Bronchial epithelial cell (primary cell): ENCODE measurements at regions not wholly inside any gene's neighbourhood (a gene's known extent, or its start where the extent isn't known, plus 50 kb on each side); places are given as distances from the start of the nearest gene placed in this dataset.

ENCODE experiments used
- DNase-seq: peaks from one replicate; pipeline ENCODE4 v3.0.0-alpha.2; 2010; ENCODE audit warnings: low read depth
- FAIRE-seq: peaks from 2 replicates; lab custom pipeline; 2011; peaks lifted over from hg19 to GRCh38; lab: Jason Lieb, UNC
- H3K27me3 ChIP-seq: 2 replicates; pipeline ENCODE4 v1.5.1; 2011; ENCODE audit warnings: low read length; ENCODE audit not compliant: control insufficient read depth, insufficient read depth
- H3K36me3 ChIP-seq: 2 replicates; pipeline ENCODE4 v1.5.1; 2011; ENCODE audit warnings: low read length; ENCODE audit not compliant: control insufficient read depth, insufficient read depth
- H3K4me3 ChIP-seq: 2 replicates; pipeline ENCODE4 v1.5.1; 2011; ENCODE audit warnings: mild to moderate bottlenecking, low read depth, low read length, control low read depth
- TF ChIP-seq, protein P1 (sequence below): IDR thresholded peaks from 2 replicates; pipeline ENCODE4 v1.5.1; 2011; ENCODE audit warnings: mild to moderate bottlenecking, moderate library complexity, low read length, control low read depth, inconsistent platforms; ENCODE audit not compliant: insufficient read depth, severe bottlenecking

DNA sequence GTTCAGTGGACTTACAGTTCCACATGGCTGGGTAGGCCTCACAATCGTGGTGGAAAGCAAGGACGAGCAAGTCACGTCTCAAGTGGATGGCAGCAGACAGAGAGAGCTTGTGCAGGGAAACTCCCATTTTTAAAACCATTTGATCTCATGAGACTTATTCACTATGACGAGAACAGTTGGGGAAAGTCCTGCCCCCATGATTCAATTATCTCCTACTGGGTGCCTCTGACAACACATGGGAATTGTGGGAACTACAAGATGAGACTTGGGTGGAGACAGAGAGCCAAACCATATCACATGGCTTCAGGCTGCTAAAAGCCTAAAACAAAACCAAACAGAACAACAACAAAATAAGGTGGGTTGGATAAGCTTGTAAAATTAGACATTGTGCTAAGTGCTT lies 194.4 kb upstream of the CPEB2 start:
- no peaks in the 10 kb centered on the region for H3K27me3 ChIP-seq
- no peak overlapping the region for H3K4me3 ChIP-seq
- DNase-seq (no peak), FAIRE-seq (peak; percentile 70)
- TF ChIP-seq, protein P1, sequence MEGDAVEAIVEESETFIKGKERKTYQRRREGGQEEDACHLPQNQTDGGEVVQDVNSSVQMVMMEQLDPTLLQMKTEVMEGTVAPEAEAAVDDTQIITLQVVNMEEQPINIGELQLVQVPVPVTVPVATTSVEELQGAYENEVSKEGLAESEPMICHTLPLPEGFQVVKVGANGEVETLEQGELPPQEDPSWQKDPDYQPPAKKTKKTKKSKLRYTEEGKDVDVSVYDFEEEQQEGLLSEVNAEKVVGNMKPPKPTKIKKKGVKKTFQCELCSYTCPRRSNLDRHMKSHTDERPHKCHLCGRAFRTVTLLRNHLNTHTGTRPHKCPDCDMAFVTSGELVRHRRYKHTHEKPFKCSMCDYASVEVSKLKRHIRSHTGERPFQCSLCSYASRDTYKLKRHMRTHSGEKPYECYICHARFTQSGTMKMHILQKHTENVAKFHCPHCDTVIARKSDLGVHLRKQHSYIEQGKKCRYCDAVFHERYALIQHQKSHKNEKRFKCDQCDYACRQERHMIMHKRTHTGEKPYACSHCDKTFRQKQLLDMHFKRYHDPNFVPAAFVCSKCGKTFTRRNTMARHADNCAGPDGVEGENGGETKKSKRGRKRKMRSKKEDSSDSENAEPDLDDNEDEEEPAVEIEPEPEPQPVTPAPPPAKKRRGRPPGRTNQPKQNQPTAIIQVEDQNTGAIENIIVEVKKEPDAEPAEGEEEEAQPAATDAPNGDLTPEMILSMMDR, result no peak
- H3K36me3 ChIP-seq, result no peaks in the 10 kb centered on the region

DNA sequence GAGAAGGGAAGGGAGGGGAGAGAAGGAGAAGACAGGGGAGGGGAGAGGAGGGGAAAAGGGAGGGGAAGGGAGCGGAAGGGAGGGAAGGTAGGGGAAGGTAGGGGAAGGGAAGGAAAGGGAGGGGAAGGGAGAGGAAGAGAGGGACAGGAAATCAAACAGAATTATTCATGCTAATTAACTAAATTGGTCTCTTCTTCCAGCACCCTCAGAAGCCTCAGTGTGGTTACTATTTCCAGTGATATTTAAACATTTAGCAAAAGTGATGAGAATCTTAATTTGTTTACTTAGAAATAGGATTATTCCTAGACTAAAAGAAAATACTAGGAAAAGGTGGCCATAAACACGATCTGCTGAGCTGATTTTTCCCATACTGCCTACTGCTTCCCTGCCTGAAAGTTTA lies 193.1 kb upstream of the CPEB2 start:
- DNase-seq, result no peak
- FAIRE-seq, result no peak
- no peaks in the 10 kb centered on the region for H3K27me3 ChIP-seq
- TF ChIP-seq, protein P1, result no peak
- no peak overlapping the region for H3K4me3 ChIP-seq
- H3K36me3 ChIP-seq, result no peaks in the 10 kb centered on the region

DNA sequence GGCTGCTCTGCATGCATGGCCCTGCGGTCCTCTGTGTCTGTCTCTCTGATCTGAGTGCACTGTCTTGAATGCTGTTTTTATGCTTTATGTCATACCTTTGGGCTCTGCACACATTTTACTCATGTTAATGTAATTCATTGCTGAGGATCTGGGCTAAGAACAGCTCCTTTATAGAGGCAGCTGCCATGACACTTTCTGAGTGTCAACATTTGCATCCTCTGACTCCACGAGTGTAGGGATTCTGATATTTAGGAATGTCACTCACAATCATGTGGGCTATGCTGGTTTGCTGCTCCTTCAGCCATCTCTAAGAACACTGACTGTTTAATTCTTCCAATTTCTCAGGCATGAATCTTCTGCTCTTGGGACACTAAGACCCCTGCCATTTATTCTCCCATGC lies 192.2 kb upstream of the CPEB2 start:
- Histone ChIP-seq H3K27me3 (no peaks in the 10 kb centered on the region), H3K36me3 (no peaks in the 10 kb centered on the region), H3K4me3 (no peak overlapping the region)
- DNase-seq, result no peak
- FAIRE-seq, result no peak
- TF ChIP-seq, protein P1, result no peak

DNA sequence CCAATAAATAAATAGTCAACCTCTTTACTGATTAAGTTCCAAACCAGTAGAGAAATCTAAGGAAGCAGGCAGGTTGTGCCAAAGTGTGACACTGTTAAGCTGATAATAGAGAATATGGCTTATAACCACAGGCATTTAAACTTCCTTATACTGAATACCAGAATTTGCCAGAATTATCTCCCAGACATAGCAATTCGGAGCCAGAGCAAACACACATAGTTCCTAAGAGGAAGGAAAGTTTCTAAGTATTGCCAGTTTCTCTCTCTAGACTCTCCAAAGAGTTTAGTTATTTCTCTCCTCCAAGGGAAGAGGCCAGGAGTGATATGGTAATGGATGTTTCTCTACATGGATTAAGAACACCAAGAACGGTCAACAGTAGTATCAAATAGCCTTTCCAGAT lies 191.7 kb upstream of the CPEB2 start:
- TF ChIP-seq, protein P1, result no peak
- H3K27me3 ChIP-seq, result no peaks in the 10 kb centered on the region
- no peaks in the 10 kb centered on the region for H3K36me3 ChIP-seq
- DNase-seq (no peak), FAIRE-seq (no peak)
- H3K4me3 ChIP-seq, result no peak overlapping the region

DNA sequence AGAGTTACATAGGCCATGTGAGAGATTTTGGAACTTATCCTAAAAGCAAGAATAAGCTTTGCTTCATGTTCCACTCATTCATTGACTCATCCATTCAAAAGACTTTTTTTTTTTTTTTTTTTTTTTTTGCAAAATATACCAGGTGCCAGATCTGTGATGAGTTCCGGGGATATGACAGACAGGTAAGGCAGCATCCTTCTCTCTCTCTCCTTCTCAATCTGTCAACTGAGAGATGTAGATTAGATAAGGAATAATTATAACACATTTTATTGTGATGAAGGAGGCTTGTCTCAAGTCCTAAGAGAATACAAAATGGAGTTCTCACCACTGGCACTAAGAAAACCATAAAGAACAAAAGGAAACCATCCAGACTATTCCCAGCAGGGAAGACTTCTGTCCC lies 190.2 kb upstream of the CPEB2 start:
- FAIRE-seq (no peak), DNase-seq (no peak)
- Histone ChIP-seq H3K27me3 (no peaks in the 10 kb centered on the region), H3K36me3 (no peaks in the 10 kb centered on the region), H3K4me3 (no peak overlapping the region)
- TF ChIP-seq, protein P1, result no peak

DNA sequence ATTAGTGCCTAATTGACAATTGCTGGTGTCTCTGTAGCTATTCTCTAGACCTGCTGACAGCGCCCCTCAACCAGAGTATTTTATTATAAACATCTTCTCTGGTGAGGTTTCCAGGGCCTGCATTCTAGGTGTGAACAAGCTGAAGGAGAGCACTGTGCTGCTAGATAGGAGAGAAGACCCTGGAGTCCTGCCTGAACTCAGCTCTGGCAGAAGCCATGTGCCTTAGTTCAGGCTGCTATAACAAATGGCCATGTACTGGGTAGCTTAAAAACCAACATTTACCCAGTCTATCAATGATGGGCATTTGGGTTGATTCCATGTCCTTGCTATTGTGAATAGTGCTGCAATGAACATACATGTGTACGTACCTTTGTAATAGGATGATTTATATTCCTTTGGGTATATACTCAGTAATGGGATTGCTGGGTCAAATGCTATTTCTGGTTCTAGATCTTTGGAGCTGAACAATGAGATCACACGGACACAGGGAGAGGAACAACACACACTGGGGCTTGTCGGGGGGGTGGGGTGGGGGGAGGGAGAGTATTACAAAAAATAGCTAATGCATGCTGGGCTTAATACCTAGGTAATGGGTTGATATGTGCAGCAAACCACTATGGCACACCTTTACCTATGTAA lies 185.5 kb upstream of the CPEB2 start:
- FAIRE-seq (no peak), DNase-seq (no peak)
- TF ChIP-seq, protein P1, result no peak
- H3K4me3 ChIP-seq, result no peak overlapping the region
- H3K36me3 ChIP-seq, result no peaks in the 10 kb centered on the region
- no peaks in the 10 kb centered on the region for H3K27me3 ChIP-seq
